GM18511 (cell line): ENCODE measurements at regions not wholly inside any gene's neighbourhood (a gene's known extent, or its start where the extent isn't known, plus 50 kb on each side); places are given as distances from the start of the nearest gene placed in this dataset.
"Not testable (repeated sequence)": the region's sequence is repeated elsewhere in the genome, so short reads cannot be mapped to it uniquely, and the experiment has no call there.

ENCODE experiments used
- ATAC-seq: cut with Tn5 transposase; IDR thresholded peaks from one replicate; pipeline ENCODE4 v1.9.1; 2021; ENCODE audit warnings: mild to moderate bottlenecking, moderate library complexity; ENCODE audit not compliant: unreplicated experiment

DNA sequence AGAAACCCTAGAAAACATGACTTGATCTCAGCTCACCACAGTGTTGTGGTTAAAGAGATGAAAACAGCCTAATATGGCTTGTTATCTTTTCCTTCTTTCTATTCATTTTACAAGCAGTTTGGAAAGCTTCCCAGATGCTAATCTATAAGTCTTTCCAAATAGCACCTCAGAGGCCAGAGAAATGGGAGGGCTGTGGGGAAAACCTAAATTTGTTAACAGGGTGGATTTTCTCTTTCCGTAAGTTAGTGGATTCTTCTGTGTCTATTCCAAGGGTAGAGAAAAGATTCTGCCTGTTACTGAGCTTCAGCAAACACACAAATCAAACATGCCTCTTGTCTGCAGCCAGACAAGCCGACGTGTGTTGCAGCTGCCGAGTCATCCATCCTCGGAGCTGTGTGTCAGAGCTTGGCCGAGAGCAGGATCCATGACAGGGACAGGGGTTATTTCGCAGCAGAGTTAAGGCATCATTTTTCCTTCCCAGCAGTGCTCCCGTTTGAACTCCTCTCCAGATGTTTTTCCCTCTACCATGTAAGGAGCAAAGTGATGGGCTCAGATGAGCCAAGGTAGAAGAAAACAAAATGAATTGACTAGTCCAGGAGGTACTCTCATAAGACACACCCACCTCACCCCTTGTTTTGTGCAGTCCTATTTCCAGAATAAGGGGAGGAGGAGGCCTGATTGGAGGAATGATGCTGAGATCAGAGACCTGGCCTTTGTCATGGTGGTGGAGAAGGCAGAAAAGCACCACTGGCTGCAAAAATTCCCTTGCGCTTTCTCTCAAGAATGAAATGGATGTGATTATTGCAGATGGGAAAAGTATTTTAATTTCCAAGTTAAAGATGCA, 560.0 kb downstream of the C6orf118 start:
- no peak for ATAC-seq

DNA sequence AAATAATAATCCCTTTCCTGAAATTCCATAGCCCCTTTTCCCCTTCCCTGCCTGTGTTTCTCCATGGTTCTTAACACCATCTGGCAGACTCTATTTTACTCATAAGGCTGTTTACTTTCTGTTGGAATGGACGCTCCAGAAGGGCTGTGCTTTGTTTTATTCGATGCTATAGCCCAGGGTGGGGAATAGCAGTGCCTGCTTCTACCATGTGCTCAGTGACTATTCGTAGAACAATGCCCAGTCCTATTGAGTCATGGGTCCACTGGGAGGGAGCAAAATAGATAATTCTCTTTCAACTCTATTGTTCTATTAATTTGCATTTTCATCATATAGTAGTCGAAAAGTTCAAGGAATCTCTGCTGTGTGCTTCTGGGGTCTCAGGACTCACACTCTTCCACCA, 565.1 kb downstream of the C6orf118 start:
- no peak for ATAC-seq

DNA sequence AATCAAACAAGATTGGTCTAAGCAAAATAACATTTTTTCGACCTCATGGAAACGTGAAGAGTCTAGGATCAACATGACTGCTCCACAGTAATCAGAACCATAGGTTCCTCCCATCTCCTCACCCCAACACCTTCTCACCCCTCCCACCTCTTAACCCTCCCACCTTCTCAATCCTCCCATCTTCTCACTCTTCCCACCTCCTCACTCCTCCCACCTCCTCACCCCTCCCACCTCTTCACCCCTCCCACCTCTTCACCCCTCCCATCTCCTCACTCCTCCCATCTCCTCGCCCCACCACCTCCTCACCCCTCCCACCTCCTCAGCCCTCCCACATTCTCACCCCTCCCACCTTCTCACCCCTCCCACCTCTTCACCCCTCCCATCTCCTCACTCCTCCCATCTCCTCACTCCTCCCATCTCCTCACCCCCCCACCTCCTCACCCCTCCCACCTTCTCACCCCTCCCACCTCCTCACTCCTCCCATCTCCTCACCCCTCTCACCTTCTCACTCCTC, 567.4 kb downstream of the C6orf118 start:
- ATAC-seq = no peak

DNA sequence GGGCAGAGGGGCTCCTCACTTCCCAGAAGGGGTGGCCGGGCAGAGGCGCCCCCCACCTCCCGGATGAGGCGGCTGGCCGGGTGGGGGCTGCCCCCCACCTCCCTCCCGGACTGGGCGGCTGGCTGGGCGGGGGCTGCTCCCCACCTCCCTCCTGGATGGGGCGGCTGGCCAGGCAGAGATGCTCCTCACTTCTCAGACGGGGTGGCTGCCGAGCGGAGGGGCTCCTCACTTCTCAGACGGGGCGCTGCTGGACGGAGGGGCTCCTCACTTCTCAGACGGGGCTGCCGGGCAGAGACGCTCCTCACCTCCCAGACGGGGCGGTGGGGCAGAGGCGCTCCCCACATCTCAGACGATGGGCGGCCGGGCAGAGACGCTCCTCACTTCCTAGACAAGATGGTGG, 573.3 kb downstream of the C6orf118 start:
- not testable (repeated sequence) for ATAC-seq

DNA sequence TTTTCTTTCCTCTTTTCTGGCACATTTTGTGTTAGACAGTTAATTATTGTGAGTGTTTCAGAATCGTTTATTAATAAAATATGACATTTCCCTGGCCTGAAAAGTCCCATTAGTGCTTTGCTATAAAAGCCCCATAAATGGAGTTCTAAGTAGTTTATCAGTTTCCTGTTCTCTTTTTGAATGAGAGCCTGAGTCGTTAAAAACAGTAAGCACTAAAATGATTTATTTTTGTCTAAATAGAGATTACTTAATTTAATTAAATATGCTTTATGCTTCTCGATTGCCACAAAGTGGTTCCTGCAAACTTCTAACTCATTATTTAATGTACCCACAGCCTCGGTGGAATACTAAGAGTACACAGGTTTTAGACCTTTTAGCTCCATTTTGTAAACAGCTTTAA, 577.9 kb downstream of the C6orf118 start:
- ATAC-seq = no peak

DNA sequence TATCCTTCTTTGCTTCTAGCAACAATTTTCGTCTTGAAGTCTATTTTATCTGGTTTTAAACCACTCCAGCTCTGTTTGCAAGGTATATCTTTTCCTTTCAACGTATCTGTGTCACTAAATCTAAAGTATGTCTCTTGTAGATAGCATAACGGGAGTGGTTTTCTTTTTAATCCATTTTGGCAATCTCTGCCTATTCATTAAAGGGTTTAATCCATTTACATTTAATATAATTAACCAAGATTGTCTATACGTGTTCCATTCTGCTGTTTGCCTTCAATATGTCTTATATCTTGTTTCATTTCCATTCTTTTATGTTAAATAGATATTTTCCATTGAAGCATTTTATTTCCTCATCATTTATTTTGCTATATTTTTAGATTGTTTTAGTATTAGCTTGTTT, 587.9 kb downstream of the C6orf118 start:
- ATAC-seq = no peak

DNA sequence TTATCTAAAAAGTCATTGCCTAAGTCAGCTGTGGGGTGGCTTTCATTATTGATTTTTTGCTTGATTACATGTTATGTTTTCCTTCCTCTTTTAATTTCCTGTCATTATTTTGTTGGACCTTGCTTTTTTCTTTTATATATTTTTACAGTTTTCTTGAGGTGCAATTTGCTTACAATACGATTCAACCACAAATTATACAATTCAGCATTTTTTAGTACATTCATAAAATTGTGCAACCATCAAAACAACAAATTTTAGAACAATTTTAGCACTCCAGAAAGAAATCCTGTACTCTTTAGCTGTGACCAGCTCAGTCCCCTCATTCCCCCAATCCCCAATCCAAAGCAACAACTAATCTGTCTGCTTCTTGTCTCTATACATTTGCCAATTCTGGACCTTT, 608.9 kb downstream of the C6orf118 start:
- ATAC-seq = no peak

DNA sequence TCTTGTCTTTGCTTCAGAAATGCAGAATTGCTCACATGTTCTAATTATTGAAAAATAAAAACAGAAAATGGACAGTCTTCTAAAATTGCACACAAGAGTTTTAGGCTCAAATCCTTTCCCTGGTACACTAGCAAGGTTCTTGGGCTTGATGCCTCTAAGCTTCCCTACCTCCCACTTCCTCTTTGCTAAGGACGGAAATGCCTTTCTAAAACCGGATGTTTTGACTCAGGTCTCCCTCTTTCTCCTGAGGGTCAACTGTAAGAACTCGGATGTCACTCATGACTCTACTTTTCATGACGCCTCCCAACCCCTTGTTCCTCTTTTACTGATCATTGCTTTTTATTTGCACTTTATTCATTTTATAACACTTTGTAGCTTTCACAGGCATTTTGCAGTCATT, 613.5 kb downstream of the C6orf118 start:
- no peak for ATAC-seq

DNA sequence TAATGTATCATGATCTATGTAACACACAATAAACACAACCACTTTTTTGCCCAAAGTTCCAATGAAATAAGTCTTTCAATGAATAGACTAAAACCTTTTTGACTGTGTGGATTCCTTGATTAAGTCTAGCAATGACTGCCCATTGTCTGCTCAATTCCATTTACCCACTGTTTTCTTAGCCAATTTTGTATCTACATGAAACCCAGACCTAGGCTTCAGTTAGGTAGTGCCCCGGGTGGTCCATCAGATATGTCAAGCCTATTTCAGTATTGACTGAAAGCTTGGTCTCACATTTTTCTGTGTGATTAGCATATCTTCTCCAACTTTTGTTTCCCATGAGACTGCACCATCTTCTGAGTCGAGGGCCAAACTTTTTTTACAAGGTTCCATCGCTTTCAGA, 615.0 kb downstream of the C6orf118 start:
- ATAC-seq = no peak

DNA sequence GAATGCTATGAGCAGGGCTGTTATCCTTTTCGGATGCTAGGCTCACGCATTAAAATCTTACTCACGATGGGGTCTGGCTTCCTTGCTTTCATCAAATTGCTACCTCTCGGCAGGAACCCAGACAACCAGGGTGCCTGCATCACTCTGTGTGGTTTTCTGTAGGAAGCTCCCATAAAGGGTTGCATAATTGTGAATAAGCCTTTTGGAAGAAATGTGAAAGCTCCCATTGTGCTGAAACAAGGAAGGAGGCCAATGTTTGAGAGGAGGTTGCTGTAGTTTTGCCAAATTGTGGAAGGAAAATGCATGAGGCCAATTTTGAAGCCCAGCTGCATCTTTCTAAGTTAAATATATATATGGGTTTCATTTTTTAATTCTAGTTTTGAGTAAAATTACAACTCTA, 615.5 kb downstream of the C6orf118 start:
- no peak for ATAC-seq

DNA sequence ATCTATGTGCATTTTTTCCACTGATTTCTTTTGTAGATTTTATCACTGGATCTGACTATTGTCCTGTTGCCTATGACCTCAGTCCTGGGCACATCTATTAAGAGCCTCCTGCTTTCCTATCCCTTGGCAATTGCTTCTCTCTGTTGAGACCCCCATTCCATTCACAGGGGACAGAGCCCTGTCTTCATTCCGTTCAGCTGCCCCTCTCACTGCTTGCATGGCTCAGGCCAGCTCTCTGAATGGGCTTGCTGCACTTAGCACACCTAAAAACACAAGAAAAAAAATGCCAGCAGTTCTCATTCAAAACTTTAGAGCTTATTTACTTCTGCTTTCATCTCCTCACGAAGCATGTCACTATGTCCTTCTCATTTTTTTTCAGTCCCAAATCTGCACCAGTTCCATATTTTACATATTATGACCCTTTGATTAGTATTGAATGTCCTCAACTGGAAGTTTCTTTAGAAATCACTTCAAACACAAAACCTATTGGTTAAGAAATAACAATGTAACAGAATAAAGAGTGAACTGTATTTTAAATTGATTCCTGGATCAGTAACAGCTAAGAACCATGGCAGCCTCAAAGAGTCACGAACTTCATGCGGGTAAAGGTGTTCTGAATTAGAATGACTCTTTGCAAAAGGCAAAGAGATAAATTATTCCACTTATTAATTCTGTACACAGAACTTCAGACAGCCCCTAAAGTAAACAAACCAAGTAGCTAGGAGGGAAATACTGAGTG, 616.5 kb downstream of the C6orf118 start:
- ATAC-seq = no peak

DNA sequence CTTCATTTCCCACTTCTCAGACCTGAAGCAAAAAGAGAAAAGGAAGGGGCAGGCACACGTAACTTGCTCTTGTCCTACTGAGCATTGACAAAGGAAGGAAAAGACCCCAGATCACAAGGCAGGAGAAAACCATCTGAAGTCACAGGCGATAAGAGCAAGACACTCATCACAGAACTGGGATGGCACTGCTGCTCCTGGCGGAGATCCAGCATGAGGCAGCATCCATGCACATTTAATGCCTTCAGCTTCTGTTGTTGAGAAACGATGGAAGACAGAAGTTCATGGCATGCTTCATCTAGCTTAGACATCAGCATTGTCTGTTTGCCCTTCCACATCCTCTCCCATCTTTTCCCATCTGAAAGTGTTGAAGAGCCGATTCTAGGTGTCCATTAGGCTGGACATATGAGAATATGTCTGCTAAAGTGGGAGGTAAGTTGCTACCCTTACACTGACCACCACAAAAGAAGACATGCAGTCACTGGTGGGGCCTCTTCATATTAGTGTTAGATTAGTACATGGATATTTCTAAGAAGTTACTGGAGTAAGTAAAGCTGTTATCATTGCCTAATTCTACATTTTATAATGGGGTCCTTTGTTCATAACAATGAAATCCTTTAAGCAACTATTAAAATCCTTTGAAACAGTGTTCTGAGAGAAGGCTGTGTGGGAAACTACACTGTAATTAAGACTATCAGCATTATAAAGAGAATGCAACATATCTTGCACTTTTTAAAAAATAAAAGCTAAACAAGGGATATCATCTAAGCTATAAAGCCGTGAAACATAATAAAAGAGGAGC, 618.5 kb downstream of the C6orf118 start:
- ATAC-seq = no peak

DNA sequence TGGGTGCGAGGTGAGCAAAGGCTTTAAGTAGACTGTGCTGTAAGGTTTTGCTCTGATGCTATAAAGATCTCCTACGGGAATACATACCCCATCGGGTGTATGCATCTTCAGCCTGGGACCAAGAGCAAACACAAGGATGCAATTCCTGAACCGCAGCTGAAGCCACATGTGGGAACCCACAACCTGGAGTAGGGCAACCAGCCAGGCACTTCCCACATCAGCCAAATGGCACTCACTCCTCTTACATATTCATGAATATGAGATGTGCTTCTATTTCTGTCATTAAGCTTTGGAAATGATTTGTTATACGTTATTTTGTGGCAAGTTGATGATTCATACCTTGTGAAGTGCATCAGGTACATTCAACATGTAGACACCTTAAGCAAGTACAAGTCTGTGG, 619.2 kb downstream of the C6orf118 start:
- no peak for ATAC-seq

DNA sequence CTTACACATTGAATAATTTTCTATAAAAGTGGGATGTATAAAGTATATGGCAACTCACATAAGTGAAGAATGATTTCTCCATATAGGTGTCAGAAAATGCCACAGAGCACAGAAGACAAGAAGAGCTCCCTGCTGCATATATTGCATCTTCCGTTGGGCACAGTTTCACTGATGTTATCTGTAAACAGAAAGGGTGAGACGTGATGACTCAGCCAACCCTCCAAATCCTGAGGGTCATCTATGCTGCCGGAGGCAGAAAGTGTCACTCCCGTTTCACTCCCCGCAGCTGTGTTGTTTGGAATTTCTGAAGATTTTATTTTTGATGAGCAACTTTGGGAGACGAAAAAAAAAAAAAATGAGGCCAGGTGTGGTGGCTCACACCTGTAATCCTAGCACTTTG, 644.1 kb downstream of the C6orf118 start:
- ATAC-seq = no peak

DNA sequence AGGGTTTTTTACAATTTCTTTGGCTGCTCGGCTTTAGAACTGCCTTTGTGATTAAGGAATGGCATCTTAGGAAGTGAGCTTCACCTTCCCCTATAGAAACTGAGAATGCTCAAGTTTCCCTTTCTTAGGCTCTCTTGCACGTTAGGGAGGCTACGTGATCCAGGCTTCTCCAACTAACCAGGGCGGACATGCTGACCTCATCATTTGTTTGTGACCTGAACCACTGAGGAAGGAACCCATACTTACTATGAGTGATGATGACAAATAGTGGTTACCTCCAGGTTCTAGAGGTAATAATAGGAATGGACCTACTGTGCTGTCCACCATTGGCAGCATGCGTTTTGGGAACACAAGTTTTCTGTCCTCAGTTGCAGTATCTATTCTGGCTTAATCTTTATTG, 645.8 kb downstream of the C6orf118 start:
- ATAC-seq = no peak

DNA sequence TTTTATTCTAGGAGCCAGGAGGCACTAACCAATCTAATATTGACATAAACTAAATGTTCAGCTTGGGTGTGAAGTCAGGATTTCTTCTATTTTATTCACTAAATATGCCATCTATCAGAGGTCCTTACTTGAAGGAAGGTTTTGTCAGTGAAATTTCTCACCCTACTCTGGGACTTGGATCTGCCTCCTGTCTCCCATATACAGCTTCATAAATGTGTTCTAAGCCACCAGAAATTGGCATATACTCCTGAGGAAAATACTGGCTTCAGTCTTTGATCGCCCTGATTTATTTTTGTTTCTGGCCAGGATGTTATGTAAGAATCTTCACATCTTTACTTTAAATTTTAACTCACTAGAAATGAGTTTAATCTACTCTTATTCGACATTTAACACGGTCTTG, 647.7 kb downstream of the C6orf118 start:
- no peak for ATAC-seq

DNA sequence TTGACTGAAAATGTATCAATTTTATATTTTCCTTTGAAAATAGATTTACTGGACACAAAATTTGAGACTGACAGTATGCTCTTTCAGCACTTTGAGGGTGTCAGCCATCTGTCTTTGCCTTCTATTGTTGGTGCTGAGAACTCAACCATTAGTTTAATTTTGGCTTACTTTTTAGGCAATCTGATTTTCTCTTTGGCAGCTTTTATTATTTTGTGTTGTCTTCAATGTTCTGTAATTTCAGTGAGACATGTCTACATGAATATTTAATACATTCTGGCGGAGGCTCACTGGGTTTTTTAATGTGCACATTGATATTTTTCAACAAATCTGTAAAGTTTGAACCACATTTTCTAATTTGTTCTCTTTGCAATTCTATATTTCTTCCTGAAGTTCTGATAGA, 648.6 kb downstream of the C6orf118 start:
- no peak for ATAC-seq

DNA sequence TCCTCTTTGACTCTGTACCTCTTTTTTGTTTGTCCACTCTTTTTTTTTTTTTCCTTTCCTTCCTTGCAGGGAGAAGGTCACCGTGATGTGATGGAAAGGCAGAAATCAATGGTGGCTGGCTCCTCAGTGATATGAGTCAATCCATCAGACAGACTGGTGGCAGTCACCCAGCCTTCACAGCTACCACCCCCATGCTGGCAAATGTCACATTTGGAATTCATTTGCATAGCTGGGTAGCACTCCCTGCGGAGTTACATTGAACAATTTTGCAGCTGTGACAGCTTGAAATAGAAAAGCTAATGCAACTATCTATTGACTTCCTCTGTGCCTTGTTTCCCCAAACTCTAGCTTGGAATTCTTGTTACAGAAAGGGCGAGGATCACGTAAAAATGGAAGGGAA, 668.4 kb downstream of the C6orf118 start:
- no peak for ATAC-seq

DNA sequence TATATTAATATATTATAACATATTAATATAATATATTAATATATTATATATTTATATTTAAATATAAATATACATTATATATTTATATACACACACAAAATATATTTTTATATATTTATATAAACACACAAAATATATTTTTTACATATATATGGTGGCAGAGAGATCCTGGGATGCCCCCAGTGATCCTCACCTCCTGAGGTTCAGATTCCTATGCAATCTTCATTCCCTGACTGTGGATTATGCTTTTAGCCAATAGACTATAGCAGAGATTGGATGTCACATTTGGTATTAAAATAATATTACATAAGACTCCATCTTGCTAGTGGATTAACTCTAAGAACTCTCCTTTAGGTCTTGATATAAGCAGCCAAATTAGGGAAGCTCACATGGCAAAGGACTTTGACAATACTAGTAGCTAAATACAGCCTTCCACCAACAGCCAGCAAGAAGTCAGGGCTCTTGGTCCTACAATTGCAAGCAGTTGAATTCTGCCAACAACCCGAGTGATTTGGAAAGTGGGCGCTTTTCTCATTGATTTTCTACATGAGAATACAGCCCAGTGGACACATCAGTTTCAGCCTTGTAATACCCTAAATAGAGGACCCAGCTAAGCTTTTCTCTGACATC, 681.0 kb downstream of the C6orf118 start:
- no peak for ATAC-seq

DNA sequence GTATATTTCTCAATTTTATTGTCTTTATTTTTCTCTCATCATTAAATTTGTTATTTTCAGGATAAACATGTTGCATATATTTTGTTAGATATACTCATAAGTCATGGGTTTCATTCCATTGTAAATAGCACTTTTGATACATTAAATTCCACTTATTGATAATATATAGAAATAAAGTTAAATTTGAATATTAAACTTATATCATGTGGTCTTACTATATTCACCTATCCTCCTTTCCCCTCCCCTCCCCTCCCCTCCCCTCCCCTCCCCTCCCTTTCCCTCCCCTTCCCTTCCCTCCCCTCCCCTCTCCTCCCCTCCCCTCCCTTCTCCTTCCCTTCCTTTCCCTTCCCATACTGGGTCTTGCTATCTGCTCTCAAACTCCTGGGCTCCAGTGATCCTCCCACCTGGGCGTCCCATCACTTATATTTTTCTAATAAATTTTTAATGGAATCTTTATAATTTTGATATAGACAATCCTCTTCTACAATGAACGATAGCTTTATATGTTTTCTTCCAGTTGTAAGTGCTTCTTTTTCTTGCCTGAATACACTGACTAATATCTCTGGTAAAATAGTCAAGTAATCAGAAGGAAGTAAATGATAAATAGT, 692.4 kb downstream of the C6orf118 start:
- ATAC-seq = no peak

DNA sequence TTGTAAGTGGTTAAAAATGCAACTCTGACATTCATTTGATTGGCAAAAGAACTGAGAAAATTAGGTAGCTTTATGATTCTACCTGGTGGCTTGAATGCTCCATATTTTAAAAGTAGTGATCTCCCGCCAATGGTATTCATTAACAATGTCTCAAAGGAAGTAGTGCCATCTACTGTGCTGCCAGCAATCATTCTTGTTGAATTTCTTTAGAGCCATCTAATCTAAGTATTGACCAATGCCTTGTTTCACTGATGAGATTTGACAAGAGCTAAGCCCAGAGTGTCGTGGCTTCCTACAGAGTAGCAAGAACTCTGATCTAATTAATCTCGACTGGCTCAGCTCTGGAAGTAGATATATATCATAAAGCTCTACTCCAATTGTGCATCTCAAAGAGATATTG, 696.7 kb downstream of the C6orf118 start:
- ATAC-seq = no peak
